HEK293 (cell line): ENCODE measurements at regions not wholly inside any gene's neighbourhood (a gene's known extent, or its start where the extent isn't known, plus 50 kb on each side); places are given as distances from the start of the nearest gene placed in this dataset.

Experiments
- CTCF ChIA-PET: fragments of 350-600 bp; formaldehyde crosslinking; extraction: SDS; loops from one replicate; lab custom pipeline; 2021; ENCODE audit warnings: antibody characterized with exemption; lab: Yijun Ruan, JAX
- POLR2A ChIA-PET: fragments of 300-600 bp; formaldehyde crosslinking; extraction: SDS; loops from one replicate; lab custom pipeline; 2020; ENCODE audit warnings: antibody characterized with exemption, inconsistent platforms; lab: Yijun Ruan, JAX
- H3K27ac ChIP-seq: fragments of 200-500 bp; sonication (Bioruptor generic); 2 replicates; pipeline ENCODE4 v1.5.1; 2014; ENCODE audit warnings: low read depth, low read length, control low read depth, inconsistent platforms; ENCODE audit errors: extremely low read depth
- H3K36me3 ChIP-seq, 2 experiments: fragments of 200-500 bp in 1 of 2; sonication (Bioruptor generic) in 1 of 2; 1 replicate in 1 of 2; 2 replicates in 1 of 2; pipeline ENCODE4 v1.5.1; 2014 to 2017; ENCODE audit warnings: inconsistent platforms in 2 of 2, low read length in 2 of 2; ENCODE audit not compliant: control insufficient read depth in 2 of 2, insufficient read depth in 1 of 2
- H3K4me1 ChIP-seq: fragments of 200-500 bp; sonication (Bioruptor generic); 2 replicates; pipeline ENCODE4 v1.5.1; 2014; ENCODE audit warnings: mild to moderate bottlenecking, low read length, inconsistent platforms; ENCODE audit not compliant: control insufficient read depth, insufficient read depth
- H3K4me3 ChIP-seq: 2 replicates; pipeline ENCODE4 v1.5.1; 2011; ENCODE audit warnings: low read depth, mild to moderate bottlenecking, control low read depth, low read length, moderate library complexity
- H3K9me3 ChIP-seq: fragments of 200-500 bp; sonication (Bioruptor generic); 2 replicates; pipeline ENCODE4 v1.5.1; 2014; ENCODE audit warnings: low read depth, low read length, inconsistent platforms; ENCODE audit not compliant: control insufficient read depth, insufficient read depth
- EGR2 ChIP-seq: fragments of 450-650 bp; formaldehyde crosslinking; IDR thresholded peaks from 2 replicates; pipeline ENCODE4 v1.5.1; 2016; ENCODE audit warnings: low read depth, missing biosample characterization, missing genetic modification characterization
- GLIS2 ChIP-seq: fragments of 450-650 bp; formaldehyde crosslinking; IDR thresholded peaks from 2 replicates; pipeline ENCODE4 v1.5.1; 2016; ENCODE audit warnings: missing biosample characterization, missing genetic modification characterization
- KLF9 ChIP-seq: fragments of 450-650 bp; formaldehyde crosslinking; IDR thresholded peaks from 2 replicates; pipeline ENCODE4 v1.5.1; 2016; ENCODE audit warnings: missing biosample characterization, missing genetic modification characterization, low read depth
- SALL2 ChIP-seq: fragments of 450-650 bp; formaldehyde crosslinking; IDR thresholded peaks from 2 replicates; pipeline ENCODE4 v1.5.0; 2017; ENCODE audit warnings: missing biosample characterization, mild to moderate bottlenecking, missing genetic modification characterization, borderline replicate concordance
- SCRT2 ChIP-seq: fragments of 450-650 bp; formaldehyde crosslinking; IDR thresholded peaks from 2 replicates; pipeline ENCODE4 v1.5.1; 2016; ENCODE audit warnings: missing biosample characterization, missing genetic modification characterization
- WT1 ChIP-seq: fragments of 450-650 bp; formaldehyde crosslinking; IDR thresholded peaks from 2 replicates; pipeline ENCODE4 v1.5.1; 2016; ENCODE audit warnings: missing biosample characterization, missing genetic modification characterization
- YY2 ChIP-seq: fragments of 450-650 bp; formaldehyde crosslinking; IDR thresholded peaks from 2 replicates; pipeline ENCODE4 v1.5.1; 2016; ENCODE audit warnings: missing biosample characterization, missing genetic modification characterization
- ZBTB8A ChIP-seq: fragments of 450-650 bp; formaldehyde crosslinking; IDR thresholded peaks from 2 replicates; pipeline ENCODE4 v1.5.1; 2016; ENCODE audit warnings: missing biosample characterization, missing genetic modification characterization
- ZFHX2 ChIP-seq: fragments of 450-650 bp; formaldehyde crosslinking; conservative IDR thresholded peaks from 2 replicates; pipeline ENCODE4 v1.5.1; 2016; ENCODE audit warnings: missing biosample characterization, missing genetic modification characterization
- ZNF146 ChIP-seq: fragments of 450-650 bp; formaldehyde crosslinking; IDR thresholded peaks from 2 replicates; pipeline ENCODE4 v1.5.1; 2016; ENCODE audit warnings: missing biosample characterization, missing genetic modification characterization
- ZNF155 ChIP-seq: fragments of 450-650 bp; formaldehyde crosslinking; IDR thresholded peaks from 2 replicates; pipeline ENCODE4 v1.5.1; 2016; ENCODE audit warnings: missing biosample characterization, missing genetic modification characterization
- ZNF2 ChIP-seq: fragments of 450-650 bp; formaldehyde crosslinking; IDR thresholded peaks from 2 replicates; pipeline ENCODE4 v1.5.1; 2016; ENCODE audit warnings: missing biosample characterization, missing genetic modification characterization
- ZNF354C ChIP-seq: fragments of 450-650 bp; formaldehyde crosslinking; IDR thresholded peaks from 2 replicates; pipeline ENCODE4 v1.5.1; 2016; ENCODE audit warnings: missing biosample characterization, missing genetic modification characterization, low read depth, borderline replicate concordance
- ZNF423 ChIP-seq: fragments of 450-650 bp; formaldehyde crosslinking; IDR thresholded peaks from 2 replicates; pipeline ENCODE4 v1.5.1; 2016; ENCODE audit warnings: missing biosample characterization, missing genetic modification characterization
- ZNF596 ChIP-seq: fragments of 450-650 bp; IDR thresholded peaks from 2 replicates; pipeline ENCODE4 v1.5.0; 2018; ENCODE audit warnings: missing biosample characterization, mild to moderate bottlenecking, missing genetic modification characterization, moderate library complexity
- ZNF777 ChIP-seq: fragments of 450-650 bp; formaldehyde crosslinking; IDR thresholded peaks from 2 replicates; pipeline ENCODE4 v1.5.1; 2017; ENCODE audit warnings: missing biosample characterization, missing genetic modification characterization, borderline replicate concordance
- ZSCAN30 ChIP-seq: fragments of 450-650 bp; IDR thresholded peaks from 2 replicates; pipeline ENCODE4 v1.5.1; 2018; ENCODE audit warnings: missing biosample characterization, mild to moderate bottlenecking, missing genetic modification characterization, moderate library complexity
- TF ChIP-seq, protein P1 (sequence below): fragments of 450-650 bp; formaldehyde crosslinking; IDR thresholded peaks from 2 replicates; pipeline ENCODE4 v1.5.1; 2016; ENCODE audit warnings: missing biosample characterization, missing genetic modification characterization
- TF ChIP-seq, protein P2 (sequence below): fragments of 450-650 bp; formaldehyde crosslinking; IDR thresholded peaks from 2 replicates; pipeline ENCODE4 v1.5.1; 2016; ENCODE audit warnings: missing biosample characterization, missing genetic modification characterization, low read depth
- TF ChIP-seq, protein P3 (sequence below): fragments of 450-650 bp; formaldehyde crosslinking; IDR thresholded peaks from 2 replicates; pipeline ENCODE4 v1.5.1; 2016; ENCODE audit warnings: missing biosample characterization, missing genetic modification characterization
- TF ChIP-seq, protein P4 (sequence below): fragments of 450-650 bp; formaldehyde crosslinking; IDR thresholded peaks from 2 replicates; pipeline ENCODE4 v1.5.0; 2017; ENCODE audit warnings: missing biosample characterization, missing genetic modification characterization, borderline replicate concordance
- TF ChIP-seq, protein P5 (sequence below): fragments of 450-650 bp; formaldehyde crosslinking; IDR thresholded peaks from 2 replicates; pipeline ENCODE4 v1.5.1; 2016; ENCODE audit warnings: missing biosample characterization, missing genetic modification characterization

DNA sequence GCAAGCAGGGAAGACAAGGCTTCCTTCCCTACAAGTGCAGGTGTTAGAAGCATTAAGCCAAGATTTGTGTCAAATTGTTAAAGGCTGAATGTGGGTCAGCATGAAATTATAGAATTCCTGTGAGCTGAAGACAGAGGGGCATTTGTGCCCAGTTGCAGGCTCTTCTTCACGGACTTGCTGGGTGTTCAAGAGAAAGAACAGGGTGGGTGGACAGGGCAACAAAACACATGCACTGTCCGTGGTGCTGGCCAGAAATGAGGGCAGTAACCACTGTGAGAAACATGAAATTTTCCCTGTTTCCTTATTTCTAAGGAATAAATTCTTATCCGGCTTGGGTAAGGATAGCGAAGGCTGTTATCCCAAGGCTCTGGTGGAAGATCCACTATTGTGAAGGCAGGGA lies 579.5 kb upstream of the HTR1E start:
- H3K4me1 ChIP-seq = no peaks in the 10 kb centered on the region
- ChIA-PET CTCF (no interaction called here), POLR2A (no interaction called here)
- no peak for TF ChIP-seq ZNF423 (tag by site-specific recombination)
- TF ChIP-seq, protein P1, sequence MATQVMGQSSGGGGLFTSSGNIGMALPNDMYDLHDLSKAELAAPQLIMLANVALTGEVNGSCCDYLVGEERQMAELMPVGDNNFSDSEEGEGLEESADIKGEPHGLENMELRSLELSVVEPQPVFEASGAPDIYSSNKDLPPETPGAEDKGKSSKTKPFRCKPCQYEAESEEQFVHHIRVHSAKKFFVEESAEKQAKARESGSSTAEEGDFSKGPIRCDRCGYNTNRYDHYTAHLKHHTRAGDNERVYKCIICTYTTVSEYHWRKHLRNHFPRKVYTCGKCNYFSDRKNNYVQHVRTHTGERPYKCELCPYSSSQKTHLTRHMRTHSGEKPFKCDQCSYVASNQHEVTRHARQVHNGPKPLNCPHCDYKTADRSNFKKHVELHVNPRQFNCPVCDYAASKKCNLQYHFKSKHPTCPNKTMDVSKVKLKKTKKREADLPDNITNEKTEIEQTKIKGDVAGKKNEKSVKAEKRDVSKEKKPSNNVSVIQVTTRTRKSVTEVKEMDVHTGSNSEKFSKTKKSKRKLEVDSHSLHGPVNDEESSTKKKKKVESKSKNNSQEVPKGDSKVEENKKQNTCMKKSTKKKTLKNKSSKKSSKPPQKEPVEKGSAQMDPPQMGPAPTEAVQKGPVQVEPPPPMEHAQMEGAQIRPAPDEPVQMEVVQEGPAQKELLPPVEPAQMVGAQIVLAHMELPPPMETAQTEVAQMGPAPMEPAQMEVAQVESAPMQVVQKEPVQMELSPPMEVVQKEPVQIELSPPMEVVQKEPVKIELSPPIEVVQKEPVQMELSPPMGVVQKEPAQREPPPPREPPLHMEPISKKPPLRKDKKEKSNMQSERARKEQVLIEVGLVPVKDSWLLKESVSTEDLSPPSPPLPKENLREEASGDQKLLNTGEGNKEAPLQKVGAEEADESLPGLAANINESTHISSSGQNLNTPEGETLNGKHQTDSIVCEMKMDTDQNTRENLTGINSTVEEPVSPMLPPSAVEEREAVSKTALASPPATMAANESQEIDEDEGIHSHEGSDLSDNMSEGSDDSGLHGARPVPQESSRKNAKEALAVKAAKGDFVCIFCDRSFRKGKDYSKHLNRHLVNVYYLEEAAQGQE (tag by site-specific recombination) = peak; percentile 80
- no peak overlapping the region for H3K27ac ChIP-seq
- H3K4me3 ChIP-seq = no peak overlapping the region
- H3K9me3 ChIP-seq = no peaks in the 10 kb centered on the region
- no peaks in the 10 kb centered on the region for H3K36me3 ChIP-seq

DNA sequence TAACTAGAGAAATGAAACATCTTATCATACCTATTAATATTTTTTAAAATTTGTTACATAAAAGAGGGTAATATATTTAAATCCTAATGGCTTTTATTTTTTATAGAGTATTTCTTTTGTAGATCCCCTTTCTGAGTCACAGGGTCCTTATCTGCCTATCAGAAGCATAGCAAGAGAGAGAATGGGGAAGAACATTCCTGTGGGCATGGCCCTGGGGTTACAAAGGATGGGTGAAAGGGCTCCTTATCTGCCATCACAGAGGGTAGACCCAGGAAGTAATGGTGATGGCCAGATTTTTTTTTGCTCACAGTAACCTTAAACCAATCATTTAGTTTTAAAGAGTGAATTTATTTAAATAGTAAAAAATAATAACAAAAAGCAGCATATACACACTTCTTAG lies 582.1 kb upstream of the HTR1E start:
- TF ChIP-seq WT1 (tag by site-specific recombination) (no peak), SCRT2 (no peak), ZFHX2 (tag by site-specific recombination) (no peak), ZBTB8A (tag by site-specific recombination) (no peak), ZSCAN30 (tag by site-specific recombination) (no peak), ZNF596 (tag by site-specific recombination) (no peak), KLF9 (tag by site-specific recombination) (no peak), ZNF146 (tag by site-specific recombination) (no peak), SALL2 (no peak), ZNF354C (tag by site-specific recombination) (no peak), ZNF2 (no peak), GLIS2 (tag by site-specific recombination) (no peak), EGR2 (tag by site-specific recombination) (no peak), YY2 (no peak), ZNF155 (tag by site-specific recombination) (no peak), ZNF777 (no peak)
- TF ChIP-seq, protein P2, sequence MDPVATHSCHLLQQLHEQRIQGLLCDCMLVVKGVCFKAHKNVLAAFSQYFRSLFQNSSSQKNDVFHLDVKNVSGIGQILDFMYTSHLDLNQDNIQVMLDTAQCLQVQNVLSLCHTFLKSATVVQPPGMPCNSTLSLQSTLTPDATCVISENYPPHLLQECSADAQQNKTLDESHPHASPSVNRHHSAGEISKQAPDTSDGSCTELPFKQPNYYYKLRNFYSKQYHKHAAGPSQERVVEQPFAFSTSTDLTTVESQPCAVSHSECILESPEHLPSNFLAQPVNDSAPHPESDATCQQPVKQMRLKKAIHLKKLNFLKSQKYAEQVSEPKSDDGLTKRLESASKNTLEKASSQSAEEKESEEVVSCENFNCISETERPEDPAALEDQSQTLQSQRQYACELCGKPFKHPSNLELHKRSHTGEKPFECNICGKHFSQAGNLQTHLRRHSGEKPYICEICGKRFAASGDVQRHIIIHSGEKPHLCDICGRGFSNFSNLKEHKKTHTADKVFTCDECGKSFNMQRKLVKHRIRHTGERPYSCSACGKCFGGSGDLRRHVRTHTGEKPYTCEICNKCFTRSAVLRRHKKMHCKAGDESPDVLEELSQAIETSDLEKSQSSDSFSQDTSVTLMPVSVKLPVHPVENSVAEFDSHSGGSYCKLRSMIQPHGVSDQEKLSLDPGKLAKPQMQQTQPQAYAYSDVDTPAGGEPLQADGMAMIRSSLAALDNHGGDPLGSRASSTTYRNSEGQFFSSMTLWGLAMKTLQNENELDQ = no peak
- TF ChIP-seq, protein P3, sequence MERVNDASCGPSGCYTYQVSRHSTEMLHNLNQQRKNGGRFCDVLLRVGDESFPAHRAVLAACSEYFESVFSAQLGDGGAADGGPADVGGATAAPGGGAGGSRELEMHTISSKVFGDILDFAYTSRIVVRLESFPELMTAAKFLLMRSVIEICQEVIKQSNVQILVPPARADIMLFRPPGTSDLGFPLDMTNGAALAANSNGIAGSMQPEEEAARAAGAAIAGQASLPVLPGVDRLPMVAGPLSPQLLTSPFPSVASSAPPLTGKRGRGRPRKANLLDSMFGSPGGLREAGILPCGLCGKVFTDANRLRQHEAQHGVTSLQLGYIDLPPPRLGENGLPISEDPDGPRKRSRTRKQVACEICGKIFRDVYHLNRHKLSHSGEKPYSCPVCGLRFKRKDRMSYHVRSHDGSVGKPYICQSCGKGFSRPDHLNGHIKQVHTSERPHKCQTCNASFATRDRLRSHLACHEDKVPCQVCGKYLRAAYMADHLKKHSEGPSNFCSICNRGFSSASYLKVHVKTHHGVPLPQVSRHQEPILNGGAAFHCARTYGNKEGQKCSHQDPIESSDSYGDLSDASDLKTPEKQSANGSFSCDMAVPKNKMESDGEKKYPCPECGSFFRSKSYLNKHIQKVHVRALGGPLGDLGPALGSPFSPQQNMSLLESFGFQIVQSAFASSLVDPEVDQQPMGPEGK (tag by site-specific recombination) = no peak
- TF ChIP-seq, protein P4, sequence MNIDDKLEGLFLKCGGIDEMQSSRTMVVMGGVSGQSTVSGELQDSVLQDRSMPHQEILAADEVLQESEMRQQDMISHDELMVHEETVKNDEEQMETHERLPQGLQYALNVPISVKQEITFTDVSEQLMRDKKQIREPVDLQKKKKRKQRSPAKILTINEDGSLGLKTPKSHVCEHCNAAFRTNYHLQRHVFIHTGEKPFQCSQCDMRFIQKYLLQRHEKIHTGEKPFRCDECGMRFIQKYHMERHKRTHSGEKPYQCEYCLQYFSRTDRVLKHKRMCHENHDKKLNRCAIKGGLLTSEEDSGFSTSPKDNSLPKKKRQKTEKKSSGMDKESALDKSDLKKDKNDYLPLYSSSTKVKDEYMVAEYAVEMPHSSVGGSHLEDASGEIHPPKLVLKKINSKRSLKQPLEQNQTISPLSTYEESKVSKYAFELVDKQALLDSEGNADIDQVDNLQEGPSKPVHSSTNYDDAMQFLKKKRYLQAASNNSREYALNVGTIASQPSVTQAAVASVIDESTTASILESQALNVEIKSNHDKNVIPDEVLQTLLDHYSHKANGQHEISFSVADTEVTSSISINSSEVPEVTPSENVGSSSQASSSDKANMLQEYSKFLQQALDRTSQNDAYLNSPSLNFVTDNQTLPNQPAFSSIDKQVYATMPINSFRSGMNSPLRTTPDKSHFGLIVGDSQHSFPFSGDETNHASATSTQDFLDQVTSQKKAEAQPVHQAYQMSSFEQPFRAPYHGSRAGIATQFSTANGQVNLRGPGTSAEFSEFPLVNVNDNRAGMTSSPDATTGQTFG (tag by site-specific recombination) = no peak
- TF ChIP-seq, protein P5, sequence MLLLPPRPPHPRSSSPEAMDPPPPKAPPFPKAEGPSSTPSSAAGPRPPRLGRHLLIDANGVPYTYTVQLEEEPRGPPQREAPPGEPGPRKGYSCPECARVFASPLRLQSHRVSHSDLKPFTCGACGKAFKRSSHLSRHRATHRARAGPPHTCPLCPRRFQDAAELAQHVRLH (tag by site-specific recombination) = no peak
- Histone ChIP-seq H3K27ac (no peak overlapping the region), H3K4me1 (no peaks in the 10 kb centered on the region), H3K36me3 (no peaks in the 10 kb centered on the region), H3K4me3 (no peak overlapping the region), H3K9me3 (no peaks in the 10 kb centered on the region)
- ChIA-PET POLR2A (no interaction called here), CTCF (interaction anchor here (0.7 kb wide), 1 partner anchor 604 kb away, joined by 5 read pairs; no protein-coding TSS in a partner anchor)
